ENCODE measurements at regions not wholly inside any gene's neighbourhood (a gene's known extent, or its start where the extent isn't known, plus 50 kb on each side); places are given as distances from the start of the nearest gene placed in this dataset.

- H3K4me3 ChIP-seq (ENCODE audit: low read depth in 1 of 2, low read length in 2 of 2): no peak overlapping the region
- H3K27me3 ChIP-seq (ENCODE audit: control insufficient read depth in 1 of 2, insufficient read depth in 2 of 2, low read length in 2 of 2): no peaks in the 10 kb centered on the region
- H3K9me3 ChIP-seq (ENCODE audit: control insufficient read depth in 1 of 2, low read length in 2 of 2): no peaks in the 10 kb centered on the region
- H3K4me1 ChIP-seq (ENCODE audit: control insufficient read depth in 1 of 2, insufficient read depth in 2 of 2, low read length in 2 of 2): no peaks in the 10 kb centered on the region
- H3K9ac ChIP-seq (ENCODE audit: low read depth in 1 of 2, low read length in 2 of 2): no peak overlapping the region
- no peak overlapping the region for H3K27ac ChIP-seq (ENCODE audit: low read depth, low read length)
- H3K36me3 ChIP-seq (ENCODE audit: control insufficient read depth in 1 of 2, insufficient read depth in 2 of 2, low read length in 2 of 2): no peaks in the 10 kb centered on the region
Measured at GRCh38 chr2:126761256-126761980, 105.5 kb downstream of the GYPC start.

GRCh38 chr2:126761981-126762878, 106.3 kb downstream of the GYPC start:
- H3K9me3 ChIP-seq (ENCODE audit: control insufficient read depth in 1 of 2, low read length in 2 of 2): no peaks in the 10 kb centered on the region
- H3K9ac ChIP-seq (ENCODE audit: low read depth in 1 of 2, low read length in 2 of 2): no peak overlapping the region
- H3K27ac ChIP-seq (ENCODE audit: low read depth, low read length): no peak overlapping the region
- H3K27me3 ChIP-seq (ENCODE audit: control insufficient read depth in 1 of 2, insufficient read depth in 2 of 2, low read length in 2 of 2): no peaks in the 10 kb centered on the region
- H3K36me3 ChIP-seq (ENCODE audit: control insufficient read depth in 1 of 2, insufficient read depth in 2 of 2, low read length in 2 of 2): no peaks in the 10 kb centered on the region
- H3K4me3 ChIP-seq (ENCODE audit: low read depth in 1 of 2, low read length in 2 of 2): no peak overlapping the region
- no peaks in the 10 kb centered on the region for H3K4me1 ChIP-seq (ENCODE audit: control insufficient read depth in 1 of 2, insufficient read depth in 2 of 2, low read length in 2 of 2)

- no peaks in the 10 kb centered on the region for H3K36me3 ChIP-seq (ENCODE audit: control insufficient read depth in 1 of 2, insufficient read depth in 2 of 2, low read length in 2 of 2)
- no peaks in the 10 kb centered on the region for H3K4me1 ChIP-seq (ENCODE audit: control insufficient read depth in 1 of 2, insufficient read depth in 2 of 2, low read length in 2 of 2)
- no peak overlapping the region for H3K9ac ChIP-seq (ENCODE audit: low read depth in 1 of 2, low read length in 2 of 2)
- H3K9me3 ChIP-seq (ENCODE audit: control insufficient read depth in 1 of 2, low read length in 2 of 2): no peaks in the 10 kb centered on the region
- no peak overlapping the region for H3K27ac ChIP-seq (ENCODE audit: low read depth, low read length)
- H3K4me3 ChIP-seq (ENCODE audit: low read depth in 1 of 2, low read length in 2 of 2): no peak overlapping the region
- H3K27me3 ChIP-seq (ENCODE audit: control insufficient read depth in 1 of 2, insufficient read depth in 2 of 2, low read length in 2 of 2): no peaks in the 10 kb centered on the region
Measured at GRCh38 chr2:126764686-126765265, 108.8 kb downstream of the GYPC start.

GRCh38 chr2:126765395-126765794, 109.4 kb downstream of the GYPC start:
- no peaks in the 10 kb centered on the region for H3K36me3 ChIP-seq (ENCODE audit: control insufficient read depth in 1 of 2, insufficient read depth in 2 of 2, low read length in 2 of 2)
- H3K9ac ChIP-seq (ENCODE audit: low read depth in 1 of 2, low read length in 2 of 2): no peak overlapping the region
- H3K4me1 ChIP-seq (ENCODE audit: control insufficient read depth in 1 of 2, insufficient read depth in 2 of 2, low read length in 2 of 2): no peaks in the 10 kb centered on the region
- no peak overlapping the region for H3K27ac ChIP-seq (ENCODE audit: low read depth, low read length)
- H3K4me3 ChIP-seq (ENCODE audit: low read depth in 1 of 2, low read length in 2 of 2): no peak overlapping the region
- H3K27me3 ChIP-seq (ENCODE audit: control insufficient read depth in 1 of 2, insufficient read depth in 2 of 2, low read length in 2 of 2): no peaks in the 10 kb centered on the region
- H3K9me3 ChIP-seq (ENCODE audit: control insufficient read depth in 1 of 2, low read length in 2 of 2): no peaks in the 10 kb centered on the region

GRCh38 chr2:126766295-126766968, 110.5 kb downstream of the GYPC start:
- H3K9me3 ChIP-seq (ENCODE audit: control insufficient read depth in 1 of 2, low read length in 2 of 2): no peaks in the 10 kb centered on the region
- no peak overlapping the region for H3K9ac ChIP-seq (ENCODE audit: low read depth in 1 of 2, low read length in 2 of 2)
- H3K4me1 ChIP-seq (ENCODE audit: control insufficient read depth in 1 of 2, insufficient read depth in 2 of 2, low read length in 2 of 2): no peaks in the 10 kb centered on the region

GRCh38 chr2:126766969-126767296, 111.0 kb downstream of the GYPC start:
- Histone ChIP-seq H3K4me3 (ENCODE audit: low read depth in 1 of 2, low read length in 2 of 2) (no peak overlapping the region), H3K27me3 (ENCODE audit: control insufficient read depth in 1 of 2, insufficient read depth in 2 of 2, low read length in 2 of 2) (no peaks in the 10 kb centered on the region), H3K36me3 (ENCODE audit: control insufficient read depth in 1 of 2, insufficient read depth in 2 of 2, low read length in 2 of 2) (no peaks in the 10 kb centered on the region), H3K27ac (ENCODE audit: low read depth, low read length) (no peak overlapping the region), H3K9me3 (ENCODE audit: control insufficient read depth in 1 of 2, low read length in 2 of 2) (no peaks in the 10 kb centered on the region), H3K9ac (ENCODE audit: low read depth in 1 of 2, low read length in 2 of 2) (no peak overlapping the region), H3K4me1 (ENCODE audit: control insufficient read depth in 1 of 2, insufficient read depth in 2 of 2, low read length in 2 of 2) (no peaks in the 10 kb centered on the region)

More at GRCh38 chr2:126766295-126766968, 110.5 kb downstream of the GYPC start:
- no peak overlapping the region for H3K27ac ChIP-seq (ENCODE audit: low read depth, low read length)
- no peaks in the 10 kb centered on the region for H3K36me3 ChIP-seq (ENCODE audit: control insufficient read depth in 1 of 2, insufficient read depth in 2 of 2, low read length in 2 of 2)
- H3K4me3 ChIP-seq (ENCODE audit: low read depth in 1 of 2, low read length in 2 of 2): no peak overlapping the region
- H3K27me3 ChIP-seq (ENCODE audit: control insufficient read depth in 1 of 2, insufficient read depth in 2 of 2, low read length in 2 of 2): no peaks in the 10 kb centered on the region

- Histone ChIP-seq H3K4me1 (ENCODE audit: control insufficient read depth in 1 of 2, insufficient read depth in 2 of 2, low read length in 2 of 2) (no peaks in the 10 kb centered on the region), H3K9ac (ENCODE audit: low read depth in 1 of 2, low read length in 2 of 2) (no peak overlapping the region), H3K27me3 (ENCODE audit: control insufficient read depth in 1 of 2, insufficient read depth in 2 of 2, low read length in 2 of 2) (no peaks in the 10 kb centered on the region), H3K36me3 (ENCODE audit: control insufficient read depth in 1 of 2, insufficient read depth in 2 of 2, low read length in 2 of 2) (no peaks in the 10 kb centered on the region), H3K27ac (ENCODE audit: low read depth, low read length) (no peak overlapping the region), H3K4me3 (ENCODE audit: low read depth in 1 of 2, low read length in 2 of 2) (no peak overlapping the region), H3K9me3 (ENCODE audit: control insufficient read depth in 1 of 2, low read length in 2 of 2) (no peaks in the 10 kb centered on the region)
Measured at GRCh38 chr2:126769118-126769517, 113.2 kb downstream of the GYPC start.

GRCh38 chr2:126770466-126770865, 114.5 kb downstream of the GYPC start:
- Histone ChIP-seq H3K36me3 (ENCODE audit: control insufficient read depth in 1 of 2, insufficient read depth in 2 of 2, low read length in 2 of 2) (no peaks in the 10 kb centered on the region), H3K27me3 (ENCODE audit: control insufficient read depth in 1 of 2, insufficient read depth in 2 of 2, low read length in 2 of 2) (no peaks in the 10 kb centered on the region), H3K27ac (ENCODE audit: low read depth, low read length) (no peak overlapping the region), H3K4me3 (ENCODE audit: low read depth in 1 of 2, low read length in 2 of 2) (no peak overlapping the region), H3K9me3 (ENCODE audit: control insufficient read depth in 1 of 2, low read length in 2 of 2) (no peaks in the 10 kb centered on the region), H3K9ac (ENCODE audit: low read depth in 1 of 2, low read length in 2 of 2) (no peak overlapping the region), H3K4me1 (ENCODE audit: control insufficient read depth in 1 of 2, insufficient read depth in 2 of 2, low read length in 2 of 2) (no peaks in the 10 kb centered on the region)

GRCh38 chr2:126771094-126771493, 115.1 kb downstream of the GYPC start:
- Histone ChIP-seq H3K27ac (ENCODE audit: low read depth, low read length) (no peak overlapping the region), H3K9me3 (ENCODE audit: control insufficient read depth in 1 of 2, low read length in 2 of 2) (no peaks in the 10 kb centered on the region), H3K27me3 (ENCODE audit: control insufficient read depth in 1 of 2, insufficient read depth in 2 of 2, low read length in 2 of 2) (no peaks in the 10 kb centered on the region), H3K4me1 (ENCODE audit: control insufficient read depth in 1 of 2, insufficient read depth in 2 of 2, low read length in 2 of 2) (no peaks in the 10 kb centered on the region), H3K9ac (ENCODE audit: low read depth in 1 of 2, low read length in 2 of 2) (no peak overlapping the region), H3K36me3 (ENCODE audit: control insufficient read depth in 1 of 2, insufficient read depth in 2 of 2, low read length in 2 of 2) (no peaks in the 10 kb centered on the region), H3K4me3 (ENCODE audit: low read depth in 1 of 2, low read length in 2 of 2) (no peak overlapping the region)
